CD1c-positive myeloid dendritic cell (primary cell): ENCODE measurements at regions not wholly inside any gene's neighbourhood (a gene's known extent, or its start where the extent isn't known, plus 50 kb on each side); places are given as distances from the start of the nearest gene placed in this dataset.
A peak's percentile ranks its signal among the peaks of the same experiment; 100 is the strongest.
"Not testable (repeated sequence)": the region's sequence is repeated elsewhere in the genome, so short reads cannot be mapped to it uniquely, and the experiment has no call there.

Experiments
- DNase-seq: peaks from one replicate; pipeline ENCODE4 v3.0.0-alpha.2; 2016; ENCODE audit errors: extremely low spot score

GRCh38 chr1:88528792-88529191, 155.3 kb upstream of the PKN2 start:
- DNase-seq, result no peak

- no peak for DNase-seq
Observed at GRCh38 chr1:88529581-88529980, 154.5 kb upstream of the PKN2 start.

GRCh38 chr1:88530246-88530645, 153.8 kb upstream of the PKN2 start:
- DNase-seq, result no peak

- DNase-seq, result no peak
Observed at GRCh38 chr1:88537787-88538186, 146.3 kb upstream of the PKN2 start.

GRCh38 chr1:88538222-88538899, 145.7 kb upstream of the PKN2 start:
- no peak for DNase-seq

- DNase-seq, result no peak
Observed at GRCh38 chr1:88540255-88540654, 143.8 kb upstream of the PKN2 start.

- no peak for DNase-seq
Observed at GRCh38 chr1:88541596-88541995, 142.5 kb upstream of the PKN2 start.

- DNase-seq, result no peak
Observed at GRCh38 chr1:88544195-88544594, 139.9 kb upstream of the PKN2 start.

GRCh38 chr1:88549536-88549935, 134.5 kb upstream of the PKN2 start:
- DNase-seq, result no peak

- no peak for DNase-seq
Observed at GRCh38 chr1:88552226-88552625, 131.8 kb upstream of the PKN2 start.

GRCh38 chr1:88557014-88557413, 127.1 kb upstream of the PKN2 start:
- DNase-seq, result no peak

GRCh38 chr1:88560621-88561020, 123.5 kb upstream of the PKN2 start:
- no peak for DNase-seq

GRCh38 chr1:88562991-88563390, 121.1 kb upstream of the PKN2 start:
- DNase-seq, result no peak

- no peak for DNase-seq
Observed at GRCh38 chr1:88566615-88567387, 117.3 kb upstream of the PKN2 start.

GRCh38 chr1:88571506-88571905, 112.6 kb upstream of the PKN2 start:
- no peak for DNase-seq

- no peak for DNase-seq
Observed at GRCh38 chr1:88579598-88579997, 104.5 kb upstream of the PKN2 start.

- no peak for DNase-seq
Observed at GRCh38 chr1:88581703-88582102, 102.4 kb upstream of the PKN2 start.

GRCh38 chr1:88593358-88593757, 90.7 kb upstream of the PKN2 start:
- DNase-seq, result no peak

- peak; percentile 37 for DNase-seq
Observed at GRCh38 chr1:88595355-88596002, 88.6 kb upstream of the PKN2 start.

GRCh38 chr1:88597973-88598372, 86.1 kb upstream of the PKN2 start:
- DNase-seq, result not testable (repeated sequence)

- DNase-seq, result peak; percentile 2
Observed at GRCh38 chr1:88608139-88608943, 75.7 kb upstream of the PKN2 start.

GRCh38 chr1:88609051-88609450, 75.0 kb upstream of the PKN2 start:
- DNase-seq, result no peak
